Cardiac fibroblast (primary cell): ENCODE measurements at regions not wholly inside any gene's neighbourhood (a gene's known extent, or its start where the extent isn't known, plus 50 kb on each side); places are given as distances from the start of the nearest gene placed in this dataset.

Source experiments
- DNase-seq, 2 donors: peaks; one replicate each; pipeline versions ENCODE4 v3.0.0 to v3.0.0-alpha.2; 2010; ENCODE audit warnings: low read depth in 2 of 2
- H3K4me3 ChIP-seq, 2 donors: replicated peaks in 1 of 2; 1 replicate in 1 of 2; 2 replicates in 1 of 2; pipeline ENCODE4 v1.5.1; 2011; ENCODE audit warnings: low read depth in 2 of 2, low read length in 2 of 2, mild to moderate bottlenecking in 2 of 2, moderate library complexity in 1 of 2
- TF ChIP-seq, protein P1 (sequence below): IDR thresholded peaks from one replicate; pipeline ENCODE4 v1.5.1; 2011; ENCODE audit warnings: low read depth, mild to moderate bottlenecking, low read length, inconsistent platforms

DNA sequence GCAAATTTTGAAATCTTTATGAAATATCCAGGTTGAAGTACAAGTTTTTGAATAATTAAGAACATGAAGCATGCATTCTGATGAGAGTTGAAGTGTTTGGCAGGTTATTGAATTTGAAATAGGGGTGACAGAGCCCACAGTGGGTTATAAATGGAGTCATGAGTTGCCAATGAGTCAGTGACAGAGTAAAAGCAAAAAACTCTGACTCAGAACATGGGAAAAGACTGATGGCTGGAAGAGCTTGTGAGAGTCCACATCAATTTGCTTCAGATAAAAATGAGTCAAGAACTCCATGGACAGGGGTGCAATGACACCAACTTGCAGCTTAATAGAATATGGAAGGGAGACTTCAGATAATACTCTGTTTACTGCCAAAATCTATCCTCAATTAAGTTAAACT lies 105.3 kb downstream of the SLC6A15 start:
- DNase-seq, result peak in 1 of 2 donors; percentile 5
- H3K4me3 ChIP-seq, result no peak overlapping the region
- TF ChIP-seq, protein P1, sequence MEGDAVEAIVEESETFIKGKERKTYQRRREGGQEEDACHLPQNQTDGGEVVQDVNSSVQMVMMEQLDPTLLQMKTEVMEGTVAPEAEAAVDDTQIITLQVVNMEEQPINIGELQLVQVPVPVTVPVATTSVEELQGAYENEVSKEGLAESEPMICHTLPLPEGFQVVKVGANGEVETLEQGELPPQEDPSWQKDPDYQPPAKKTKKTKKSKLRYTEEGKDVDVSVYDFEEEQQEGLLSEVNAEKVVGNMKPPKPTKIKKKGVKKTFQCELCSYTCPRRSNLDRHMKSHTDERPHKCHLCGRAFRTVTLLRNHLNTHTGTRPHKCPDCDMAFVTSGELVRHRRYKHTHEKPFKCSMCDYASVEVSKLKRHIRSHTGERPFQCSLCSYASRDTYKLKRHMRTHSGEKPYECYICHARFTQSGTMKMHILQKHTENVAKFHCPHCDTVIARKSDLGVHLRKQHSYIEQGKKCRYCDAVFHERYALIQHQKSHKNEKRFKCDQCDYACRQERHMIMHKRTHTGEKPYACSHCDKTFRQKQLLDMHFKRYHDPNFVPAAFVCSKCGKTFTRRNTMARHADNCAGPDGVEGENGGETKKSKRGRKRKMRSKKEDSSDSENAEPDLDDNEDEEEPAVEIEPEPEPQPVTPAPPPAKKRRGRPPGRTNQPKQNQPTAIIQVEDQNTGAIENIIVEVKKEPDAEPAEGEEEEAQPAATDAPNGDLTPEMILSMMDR, result no peak

DNA sequence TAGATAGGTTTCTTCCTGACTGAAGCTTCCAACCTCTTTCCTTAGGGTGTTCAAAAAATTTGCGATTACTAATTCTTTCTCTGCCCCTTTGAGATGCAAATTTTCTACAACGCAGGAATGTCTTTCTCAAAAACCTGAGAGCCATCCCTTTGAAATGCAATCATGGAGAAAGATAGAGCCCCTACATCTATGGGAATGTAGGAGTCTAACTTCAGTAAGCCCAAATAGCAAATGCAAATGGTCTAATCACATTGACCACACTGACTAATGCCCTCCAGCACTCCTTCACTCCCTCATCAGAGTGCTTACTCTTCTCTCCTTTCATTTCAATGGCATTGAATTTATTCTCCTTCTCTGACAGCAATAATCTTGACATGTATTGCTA lies 107.1 kb downstream of the SLC6A15 start:
- TF ChIP-seq, protein P1, result no peak
- no peak overlapping the region for H3K4me3 ChIP-seq
- no peak for DNase-seq

DNA sequence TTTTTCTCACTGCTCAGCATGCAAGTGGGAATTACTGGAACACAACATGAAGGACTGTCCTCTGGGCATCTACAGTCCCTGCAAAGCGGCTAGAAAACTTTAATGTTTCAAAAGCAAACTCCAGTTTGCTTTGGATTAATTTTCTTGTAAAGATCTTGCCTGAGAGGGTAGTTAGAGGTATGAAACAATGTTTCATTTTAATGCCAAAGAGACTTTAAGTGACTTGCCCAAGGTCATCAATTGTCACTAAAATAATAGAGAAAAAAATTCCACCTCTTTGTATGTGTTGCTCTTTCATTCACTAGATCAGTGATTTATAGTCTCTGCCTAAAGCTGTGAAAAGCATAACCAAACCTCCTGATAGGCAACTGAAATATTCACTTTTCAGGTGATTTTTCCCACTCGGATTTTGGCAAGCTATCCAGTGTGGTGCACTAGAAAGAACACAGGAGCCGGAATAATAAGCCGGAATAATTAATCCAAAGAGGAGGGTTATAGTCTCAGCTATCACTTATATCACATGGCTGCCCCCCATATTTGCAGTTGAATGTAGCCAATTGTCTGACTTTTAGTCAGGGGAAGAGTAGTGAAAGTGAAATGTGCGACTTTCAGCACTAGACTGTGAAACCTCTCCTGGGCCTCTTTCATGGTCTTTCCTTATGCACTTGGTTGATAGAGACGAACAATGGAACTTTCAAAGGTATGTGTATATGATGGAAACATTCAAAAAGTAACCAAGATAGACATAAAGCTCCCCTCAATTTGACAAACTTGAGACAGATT lies 107.7 kb downstream of the SLC6A15 start:
- DNase-seq, result no peak
- TF ChIP-seq, protein P1, result no peak
- H3K4me3 ChIP-seq, result no peak overlapping the region

DNA sequence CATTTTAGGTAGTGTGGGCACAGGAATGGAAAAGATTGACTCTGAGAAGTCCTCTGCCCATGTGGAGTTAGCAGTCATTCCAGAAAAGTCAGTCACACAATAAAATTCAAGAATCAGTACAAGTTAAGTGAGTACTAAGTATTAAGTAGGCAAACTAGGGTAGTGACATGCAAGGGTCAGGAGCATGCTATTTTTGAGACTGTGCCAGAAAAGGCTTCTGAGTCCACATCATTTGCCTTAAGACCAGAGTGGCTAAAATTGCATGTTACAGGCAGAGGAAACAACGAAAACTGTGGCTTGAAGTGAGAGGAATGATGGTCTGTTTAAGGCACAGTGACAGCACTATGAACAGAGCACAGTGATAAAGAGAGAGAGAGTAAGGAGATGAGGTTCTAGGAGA lies 108.9 kb downstream of the SLC6A15 start:
- TF ChIP-seq, protein P1, result no peak
- DNase-seq, result no peak
- no peak overlapping the region for H3K4me3 ChIP-seq

DNA sequence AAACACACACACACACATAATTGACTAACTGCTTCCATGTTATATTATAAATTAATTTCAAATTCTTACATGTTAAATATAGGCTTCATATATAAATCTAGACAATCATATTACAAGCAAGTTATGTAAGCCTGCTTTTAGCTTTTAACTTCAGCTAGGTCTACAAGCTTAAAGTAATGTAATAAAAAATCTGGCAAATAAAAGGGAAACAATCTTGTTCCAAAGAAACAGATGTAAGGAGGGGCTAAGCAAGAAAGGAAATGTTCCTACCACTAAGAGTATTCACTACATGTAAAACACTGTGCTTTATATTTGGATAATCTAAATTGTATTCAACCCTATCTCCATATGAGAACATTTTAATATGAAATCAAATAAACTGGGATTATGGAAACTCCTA lies 110.4 kb downstream of the SLC6A15 start:
- DNase-seq, result no peak
- TF ChIP-seq, protein P1, result no peak
- H3K4me3 ChIP-seq, result no peak overlapping the region

DNA sequence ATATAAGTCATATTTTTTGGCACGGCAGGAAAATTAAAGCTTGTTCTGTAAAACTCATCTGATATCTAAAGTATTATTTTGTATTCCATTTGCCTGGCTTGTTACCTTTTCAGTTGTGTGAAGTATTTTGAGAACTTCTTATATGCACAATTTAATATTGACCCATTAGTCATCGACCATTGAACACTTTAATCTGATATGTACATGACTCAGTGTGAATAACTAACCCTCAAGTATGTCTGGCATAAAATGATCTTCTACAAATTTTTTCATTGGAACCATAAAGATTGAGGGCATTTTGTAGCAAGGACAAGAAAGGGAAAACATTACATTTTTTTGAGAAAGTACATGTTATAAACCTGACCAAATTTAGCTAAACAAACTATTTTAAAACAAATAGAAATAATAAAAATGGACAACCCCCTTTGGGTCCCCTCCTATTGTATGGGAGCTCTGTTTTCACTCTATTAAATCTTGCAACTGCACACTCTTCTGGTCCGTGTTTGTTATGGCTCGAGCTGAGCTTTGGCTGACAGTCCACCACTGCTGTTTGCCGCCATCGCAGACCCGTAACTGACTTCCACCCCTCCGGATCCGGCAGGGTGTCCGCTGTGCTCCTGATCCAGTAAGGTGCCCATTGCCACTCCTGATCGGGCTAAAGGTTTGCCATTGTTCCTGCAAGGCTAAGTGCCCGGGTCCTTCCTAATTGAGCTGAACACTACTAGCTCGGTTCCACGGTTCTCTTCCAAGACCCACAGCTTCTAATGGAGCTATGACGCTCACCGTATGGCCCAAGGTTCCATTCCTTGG lies 118.8 kb downstream of the SLC6A15 start:
- no peak overlapping the region for H3K4me3 ChIP-seq
- DNase-seq, result peak in 1 of 2 donors; percentile 27
- TF ChIP-seq, protein P1, result no peak
